ENCODE measurements at regions not wholly inside any gene's neighbourhood (a gene's known extent, or its start where the extent isn't known, plus 50 kb on each side); places are given as distances from the start of the nearest gene placed in this dataset.

- Mint-ChIP-seq H3K27ac (ENCODE audit: unreplicated experiment) (no peak overlapping the region), H3K9me3 (ENCODE audit: unreplicated experiment) (no peaks in the 10 kb centered on the region), H3K36me3 (ENCODE audit: insufficient read depth, unreplicated experiment) (no peaks in the 10 kb centered on the region), H3K4me1 (ENCODE audit: low read depth, unreplicated experiment) (peaks cover 27% of the 10 kb centered on the region), H3K4me3 (ENCODE audit: unreplicated experiment) (no peak overlapping the region), H3K27me3 (ENCODE audit: insufficient read depth, unreplicated experiment) (no peaks in the 10 kb centered on the region)
- Histone ChIP-seq H3K4me3 (ENCODE audit: low read depth, low read length) (no peak overlapping the region), H3K9me3 (no peaks in the 10 kb centered on the region), H3K27me3 (replicated peaks; ENCODE audit: control insufficient read depth, insufficient read depth, low read length) (no peaks in the 10 kb centered on the region), H3K36me3 (ENCODE audit: control insufficient read depth, insufficient read depth, low read length) (no peaks in the 10 kb centered on the region), H3K4me1 (peaks cover 13% of the 10 kb centered on the region; the same call in 1 of the 2 replicates)
- TF ChIP-seq CTCF (IDR thresholded peaks at IDR 0.05; ENCODE audit: insufficient read depth in 1 of 2, low read depth in 1 of 2, low read length in 1 of 2, severe bottlenecking in 1 of 2, unreplicated experiment in 1 of 2) = no peak
- intact Hi-C loops (cut with micrococcal nuclease; ENCODE audit: unreplicated experiment) = loop anchor here (10.0 kb wide), 1 partner anchor 189 kb away; no protein-coding TSS in a partner anchor
- no TSS peak for BruUV-seq (replicated peaks)
- ChIA-PET POLR2A (no interaction called here), CTCF (no interaction called here)
- no peak for DNase-seq
Measured at GRCh38 chr7:51455513-51455912, 138.9 kb upstream of the COBL start.

GRCh38 chr7:51455086-51455485, 138.5 kb upstream of the COBL start:
- ChIA-PET POLR2A (no interaction called here), CTCF (no interaction called here)
- no peaks in the 10 kb centered on the region for H3K27me3 Mint-ChIP-seq (ENCODE audit: insufficient read depth, unreplicated experiment)
- no peaks in the 10 kb centered on the region for H3K27me3 ChIP-seq (replicated peaks; ENCODE audit: control insufficient read depth, insufficient read depth, low read length)
- TF ChIP-seq CTCF (IDR thresholded peaks at IDR 0.05; ENCODE audit: insufficient read depth in 1 of 2, low read depth in 1 of 2, low read length in 1 of 2, severe bottlenecking in 1 of 2, unreplicated experiment in 1 of 2) = no peak
- H3K4me1 Mint-ChIP-seq (ENCODE audit: low read depth, unreplicated experiment) = peaks cover 27% of the 10 kb centered on the region
- no peak overlapping the region for H3K4me3 ChIP-seq (ENCODE audit: low read depth, low read length)
- BruUV-seq (replicated peaks) = no TSS peak
- no peaks in the 10 kb centered on the region for H3K36me3 Mint-ChIP-seq (ENCODE audit: insufficient read depth, unreplicated experiment)
- intact Hi-C loops (cut with micrococcal nuclease; ENCODE audit: unreplicated experiment) = loop anchor here (10.0 kb wide), 1 partner anchor 190 kb away; no protein-coding TSS in a partner anchor
- H3K9me3 ChIP-seq = no peaks in the 10 kb centered on the region
- no peak overlapping the region for H3K27ac Mint-ChIP-seq (ENCODE audit: unreplicated experiment)
- DNase-seq = no peak
- no peak overlapping the region for H3K4me3 Mint-ChIP-seq (ENCODE audit: unreplicated experiment)
- H3K4me1 ChIP-seq = peaks cover 13% of the 10 kb centered on the region; the same call in 1 of the 2 replicates
- no peaks in the 10 kb centered on the region for H3K36me3 ChIP-seq (ENCODE audit: control insufficient read depth, insufficient read depth, low read length)
- no peaks in the 10 kb centered on the region for H3K9me3 Mint-ChIP-seq (ENCODE audit: unreplicated experiment)

DNA sequence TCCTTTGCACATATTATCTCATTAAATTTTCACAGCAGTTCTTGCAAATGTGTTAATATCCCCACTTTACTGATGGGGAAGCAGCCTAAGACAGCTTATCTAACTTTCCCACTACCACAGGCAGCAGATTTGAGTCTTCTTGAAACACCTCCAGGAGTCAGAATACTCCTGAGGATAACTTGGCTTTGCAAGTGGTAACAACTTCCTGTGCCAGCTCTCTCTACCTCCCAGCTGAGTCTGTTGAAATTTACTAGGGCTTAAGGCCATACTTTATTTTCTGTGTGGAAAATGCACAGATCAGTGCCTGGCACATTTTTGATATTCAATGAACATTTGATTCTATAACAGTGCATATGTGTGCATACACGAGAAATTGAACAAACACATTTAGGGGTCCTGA, 136.1 kb upstream of the COBL start:
- POLR2A ChIA-PET = no interaction called here
- Histone ChIP-seq H3K9me3 (no peaks in the 10 kb centered on the region), H3K4me1 (peaks cover 13% of the 10 kb centered on the region; the same call in 1 of the 2 replicates), H3K27me3 (replicated peaks; ENCODE audit: control insufficient read depth, insufficient read depth, low read length) (no peaks in the 10 kb centered on the region), H3K36me3 (ENCODE audit: control insufficient read depth, insufficient read depth, low read length) (no peaks in the 10 kb centered on the region), H3K4me3 (ENCODE audit: low read depth, low read length) (no peak overlapping the region)
- DNase-seq = no peak
- intact Hi-C loops (cut with micrococcal nuclease; ENCODE audit: unreplicated experiment) = loop anchor here (5.0 to 10.0 kb wide), 2 partner anchors 135 to 192 kb away; no protein-coding TSS in a partner anchor
- Mint-ChIP-seq H3K4me1 (ENCODE audit: low read depth, unreplicated experiment) (peaks cover 17% of the 10 kb centered on the region), H3K27me3 (ENCODE audit: insufficient read depth, unreplicated experiment) (no peaks in the 10 kb centered on the region), H3K4me3 (ENCODE audit: unreplicated experiment) (no peak overlapping the region), H3K27ac (ENCODE audit: unreplicated experiment) (peak overlapping the region; percentile 58), H3K9me3 (ENCODE audit: unreplicated experiment) (no peaks in the 10 kb centered on the region), H3K36me3 (ENCODE audit: insufficient read depth, unreplicated experiment) (no peaks in the 10 kb centered on the region)
- no TSS peak for BruUV-seq (replicated peaks)
- CTCF ChIA-PET = interaction anchor here (0.5 to 1.4 kb wide), 4 partner anchors 13 to 533 kb away, joined by 3 to 4 read pairs (median 4); no protein-coding TSS in a partner anchor
- no peak for TF ChIP-seq CTCF (IDR thresholded peaks at IDR 0.05; ENCODE audit: insufficient read depth in 1 of 2, low read depth in 1 of 2, low read length in 1 of 2, severe bottlenecking in 1 of 2, unreplicated experiment in 1 of 2)

All from Caco-2 (cell line).